Type B pancreatic cell (in vitro differentiated cells): ENCODE measurements at regions not wholly inside any gene's neighbourhood (a gene's known extent, or its start where the extent isn't known, plus 50 kb on each side); places are given as distances from the start of the nearest gene placed in this dataset.

ENCODE experiments used
- DNase-seq: peaks from one replicate; pipeline ENCODE4 v3.0.0; 2021; ENCODE audit warnings: mixed read lengths; ENCODE audit not compliant: unreplicated experiment; ENCODE audit errors: extremely low spot score
- H3K27ac Mint-ChIP-seq: 2 replicates; pipeline ENCODE4 v1.8.0; 2021; ENCODE audit warnings: mild to moderate bottlenecking, mixed read lengths
- H3K27me3 Mint-ChIP-seq: 2 replicates; pipeline ENCODE4 v1.8.0; 2021; ENCODE audit warnings: mixed read lengths
- H3K36me3 Mint-ChIP-seq: 2 replicates; pipeline ENCODE4 v1.8.0; 2021; ENCODE audit warnings: mixed read lengths
- H3K4me1 Mint-ChIP-seq: one replicate; pipeline ENCODE4 v1.8.0; 2021; ENCODE audit warnings: mixed read lengths; ENCODE audit not compliant: unreplicated experiment
- H3K4me3 Mint-ChIP-seq: 2 replicates; pipeline ENCODE4 v1.8.0; 2021; ENCODE audit warnings: mild to moderate bottlenecking, mixed read lengths
- H3K9me3 Mint-ChIP-seq: 2 replicates; pipeline ENCODE4 v1.8.0; 2021; ENCODE audit warnings: mixed read lengths
- CTCF ChIP-seq: fragments of 200-600 bp; sonication (generic); conservative IDR thresholded peaks from 2 replicates; pipeline ENCODE4 v1.5.0; 2021; ENCODE audit warnings: antibody characterized with exemption, mild to moderate bottlenecking

- H3K9me3 Mint-ChIP-seq = peaks cover 8% of the 10 kb centered on the region
- H3K27ac Mint-ChIP-seq = no peak overlapping the region
- no peak for DNase-seq
- H3K4me3 Mint-ChIP-seq = no peak overlapping the region
- no peak for TF ChIP-seq CTCF
- peaks cover 3% of the 10 kb centered on the region for H3K27me3 Mint-ChIP-seq
- H3K36me3 Mint-ChIP-seq = no peaks in the 10 kb centered on the region
- peaks cover 21% of the 10 kb centered on the region for H3K4me1 Mint-ChIP-seq
Measured at GRCh38 chr1:209458921-209459320, 124.6 kb upstream of the CAMK1G start.

DNA sequence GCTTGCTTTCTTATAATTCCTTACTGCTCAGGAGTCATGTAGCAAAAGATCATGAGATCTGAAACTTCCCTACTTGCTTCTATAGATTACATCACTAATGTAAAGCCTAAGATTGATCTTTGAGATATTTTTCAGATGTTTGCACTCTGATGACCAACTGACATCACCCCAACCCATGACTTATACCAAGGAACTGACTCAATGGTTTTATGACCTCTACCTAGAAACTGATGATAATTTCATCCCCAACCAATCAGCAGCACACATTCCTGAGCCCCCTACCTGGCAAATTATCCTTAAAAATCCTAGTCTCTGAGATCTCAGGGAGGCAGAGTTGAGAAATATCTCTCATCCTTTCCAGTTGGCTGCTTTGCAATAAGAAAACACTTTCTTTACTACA is 122.3 kb upstream of the CAMK1G start:
- no peak overlapping the region for H3K4me3 Mint-ChIP-seq
- H3K27ac Mint-ChIP-seq = no peak overlapping the region
- no peaks in the 10 kb centered on the region for H3K36me3 Mint-ChIP-seq
- DNase-seq = no peak
- H3K9me3 Mint-ChIP-seq = peaks cover 8% of the 10 kb centered on the region
- H3K27me3 Mint-ChIP-seq = peaks cover 6% of the 10 kb centered on the region
- TF ChIP-seq CTCF = no peak
- peaks cover 12% of the 10 kb centered on the region for H3K4me1 Mint-ChIP-seq

- peaks cover 8% of the 10 kb centered on the region for H3K9me3 Mint-ChIP-seq
- peaks cover 4% of the 10 kb centered on the region for H3K27me3 Mint-ChIP-seq
- no peaks in the 10 kb centered on the region for H3K36me3 Mint-ChIP-seq
- TF ChIP-seq CTCF = no peak
- no peaks in the 10 kb centered on the region for H3K4me1 Mint-ChIP-seq
- no peak overlapping the region for H3K27ac Mint-ChIP-seq
- no peak for DNase-seq
- H3K4me3 Mint-ChIP-seq = no peak overlapping the region
Measured at GRCh38 chr1:209462433-209462832, 121.1 kb upstream of the CAMK1G start.

DNA sequence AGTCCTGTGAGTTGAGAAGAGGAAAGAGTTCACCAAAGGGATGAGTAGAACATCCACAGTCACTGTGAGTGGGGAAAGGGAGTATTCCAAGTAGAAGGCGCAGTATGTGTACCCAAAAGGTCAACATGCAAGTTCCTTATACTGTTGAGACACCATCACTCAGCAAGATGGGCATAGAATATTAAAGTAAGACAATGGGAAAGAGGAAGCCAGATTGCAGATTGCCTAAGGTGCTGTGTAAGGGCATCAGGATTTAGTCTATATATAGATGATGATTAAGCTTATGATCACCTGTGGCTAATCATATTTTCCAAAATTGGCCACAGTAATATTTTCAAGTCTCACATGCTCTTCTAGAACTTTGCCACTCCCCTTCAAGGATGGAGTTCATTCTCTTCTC is 120.1 kb upstream of the CAMK1G start:
- Mint-ChIP-seq H3K36me3 (no peaks in the 10 kb centered on the region), H3K27ac (no peak overlapping the region), H3K27me3 (peaks cover 4% of the 10 kb centered on the region), H3K9me3 (peaks cover 8% of the 10 kb centered on the region), H3K4me3 (no peak overlapping the region), H3K4me1 (no peaks in the 10 kb centered on the region)
- TF ChIP-seq CTCF = no peak
- no peak for DNase-seq

- H3K4me3 Mint-ChIP-seq = no peak overlapping the region
- H3K27ac Mint-ChIP-seq = no peak overlapping the region
- H3K4me1 Mint-ChIP-seq = no peaks in the 10 kb centered on the region
- peaks cover 8% of the 10 kb centered on the region for H3K36me3 Mint-ChIP-seq
- H3K27me3 Mint-ChIP-seq = no peaks in the 10 kb centered on the region
- no peak for TF ChIP-seq CTCF
- H3K9me3 Mint-ChIP-seq = peaks cover 8% of the 10 kb centered on the region
- DNase-seq = no peak
Measured at GRCh38 chr1:209473025-209473424, 110.5 kb upstream of the CAMK1G start.

GRCh38 chr1:209480345-209480744 is 103.2 kb upstream of the CAMK1G start:
- TF ChIP-seq CTCF = no peak
- Mint-ChIP-seq H3K4me1 (no peaks in the 10 kb centered on the region), H3K9me3 (no peaks in the 10 kb centered on the region), H3K4me3 (no peak overlapping the region), H3K36me3 (no peaks in the 10 kb centered on the region), H3K27ac (no peak overlapping the region), H3K27me3 (no peaks in the 10 kb centered on the region)
- no peak for DNase-seq
